ENCODE measurements at regions not wholly inside any gene's neighbourhood (a gene's known extent, or its start where the extent isn't known, plus 50 kb on each side); places are given as distances from the start of the nearest gene placed in this dataset.

DNA sequence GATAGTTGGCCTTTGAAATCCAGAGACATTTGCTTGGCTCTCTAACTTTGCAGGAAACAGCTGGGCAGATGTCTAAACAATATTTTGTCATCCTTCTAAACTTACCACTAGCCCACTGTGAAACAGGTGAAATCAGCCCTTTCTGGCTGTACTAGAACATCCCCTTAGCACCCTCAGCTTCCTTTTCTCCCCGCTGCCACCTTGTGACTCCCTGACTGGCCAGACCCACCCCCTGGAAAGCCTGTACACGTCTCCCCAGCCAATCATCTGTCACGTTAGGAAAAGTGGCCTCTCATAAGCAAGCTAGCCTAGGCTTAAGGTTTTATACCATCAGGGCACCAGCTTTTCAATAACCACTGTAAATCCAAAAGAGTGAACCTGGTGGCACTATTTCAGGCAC, 88.6 kb upstream of the E2F3 start:
- no peaks in the 10 kb centered on the region for H3K36me3 ChIP-seq (ENCODE audit: control insufficient read depth, insufficient read depth, low read length)
- H3K9me3 ChIP-seq (ENCODE audit: control insufficient read depth, low read length): no peaks in the 10 kb centered on the region
- WGBS, 2 experiments (ENCODE audit: insufficient coverage in 2 of 2): 65 to 69% methylated on average over 3 of the region's 3 CpGs

DNA sequence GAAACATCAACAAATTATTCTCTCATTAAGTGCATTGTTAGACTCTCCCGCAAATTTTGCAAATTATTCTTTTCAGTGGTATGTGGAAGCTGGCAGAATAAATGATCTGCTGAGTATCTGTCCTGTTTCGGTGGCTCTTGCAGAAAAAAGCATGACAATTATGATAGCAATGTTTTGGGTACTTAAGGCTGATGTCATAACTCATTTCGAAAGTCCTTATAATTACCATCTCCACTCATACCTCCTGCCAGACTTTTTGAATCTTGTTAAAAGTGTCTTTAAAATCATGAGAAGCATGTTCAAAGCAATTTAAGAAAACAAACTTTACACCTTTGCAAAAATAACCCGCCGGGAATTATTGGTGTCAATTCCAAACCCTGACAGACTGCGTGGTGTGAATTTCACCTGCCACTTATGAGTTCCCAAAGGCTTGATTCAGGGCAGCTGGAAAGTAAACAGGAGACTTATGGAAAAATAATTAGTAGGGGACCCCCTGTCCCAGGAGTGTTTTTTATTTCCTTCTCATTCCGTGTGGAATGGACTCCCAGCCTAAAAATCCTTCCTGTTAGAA, 87.6 kb upstream of the E2F3 start:
- Histone ChIP-seq H3K9me3 (ENCODE audit: control insufficient read depth, low read length) (no peaks in the 10 kb centered on the region), H3K27ac (ENCODE audit: low read depth, low read length, severe bottlenecking) (no peak overlapping the region), H3K36me3 (ENCODE audit: control insufficient read depth, insufficient read depth, low read length) (no peaks in the 10 kb centered on the region), H3K4me3 (ENCODE audit: extremely low read depth, insufficient read depth, low read length, poor library complexity, severe bottlenecking) (no peak overlapping the region), H3K4me1 (ENCODE audit: control insufficient read depth, insufficient read depth, low read length, poor library complexity, severe bottlenecking) (no peaks in the 10 kb centered on the region)
- 85 to 97% methylated on average over 4 to 5 of the region's 7 CpGs for WGBS, 2 experiments (ENCODE audit: insufficient coverage in 2 of 2)

More for the DNA sequence above, 88.6 kb upstream of the E2F3 start:
- no peaks in the 10 kb centered on the region for H3K4me1 ChIP-seq (ENCODE audit: control insufficient read depth, insufficient read depth, low read length, poor library complexity, severe bottlenecking)
- no peak overlapping the region for H3K27ac ChIP-seq (ENCODE audit: low read depth, low read length, severe bottlenecking)
- no peak overlapping the region for H3K4me3 ChIP-seq (ENCODE audit: extremely low read depth, insufficient read depth, low read length, poor library complexity, severe bottlenecking)

DNA sequence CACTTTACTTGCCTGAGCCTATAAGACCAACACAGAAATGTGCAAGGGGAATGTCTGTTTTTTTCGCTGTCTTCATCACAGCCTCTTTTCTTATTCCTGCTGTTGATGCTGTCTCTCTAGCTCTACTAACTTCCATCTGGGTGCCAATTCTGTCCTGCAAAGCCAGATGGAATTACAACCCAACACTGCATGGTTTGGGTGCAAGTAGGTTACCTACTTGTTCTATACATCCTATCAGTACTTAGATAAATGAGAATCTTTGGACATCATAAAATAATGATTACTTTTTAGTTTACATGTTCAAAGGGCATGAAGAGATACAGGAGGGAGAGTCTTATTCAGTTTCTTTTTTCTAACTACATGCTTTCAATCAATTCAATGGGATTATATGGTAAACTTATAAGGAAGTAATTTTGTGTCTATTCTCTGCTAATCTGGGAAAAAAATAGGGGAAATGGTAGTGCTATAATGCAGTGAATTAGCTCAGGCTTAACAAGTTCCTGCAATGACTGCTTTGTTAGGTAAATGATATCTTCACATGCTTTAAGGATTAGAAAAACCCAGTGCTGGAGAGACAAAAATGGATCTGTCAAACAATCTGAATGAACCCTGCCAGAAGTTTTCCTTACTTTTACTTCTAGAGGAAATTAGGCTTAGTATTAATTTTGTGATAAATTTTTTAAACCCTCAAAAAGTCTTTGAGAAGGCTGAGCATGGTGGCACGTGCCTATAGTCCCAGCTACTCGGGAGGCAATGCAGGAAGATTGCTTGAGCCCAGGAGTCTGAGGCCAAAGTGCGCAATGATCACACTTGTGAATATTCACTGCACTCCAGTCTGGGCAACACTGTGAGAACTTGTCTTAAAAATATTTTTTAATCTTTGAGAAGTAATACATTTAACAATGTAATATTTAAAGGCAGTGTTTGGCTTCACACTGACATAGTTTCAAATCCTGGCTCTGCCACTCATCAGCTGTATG, 86.5 kb upstream of the E2F3 start:
- no peak overlapping the region for H3K4me3 ChIP-seq (ENCODE audit: extremely low read depth, insufficient read depth, low read length, poor library complexity, severe bottlenecking)
- no peaks in the 10 kb centered on the region for H3K9me3 ChIP-seq (ENCODE audit: control insufficient read depth, low read length)
- no peak overlapping the region for H3K27ac ChIP-seq (ENCODE audit: low read depth, low read length, severe bottlenecking)
- no peaks in the 10 kb centered on the region for H3K4me1 ChIP-seq (ENCODE audit: control insufficient read depth, insufficient read depth, low read length, poor library complexity, severe bottlenecking)
- H3K36me3 ChIP-seq (ENCODE audit: control insufficient read depth, insufficient read depth, low read length): no peaks in the 10 kb centered on the region
- WGBS, 2 experiments (ENCODE audit: insufficient coverage in 2 of 2): 83 to 88% methylated on average over 2 to 3 of the region's 4 CpGs

DNA sequence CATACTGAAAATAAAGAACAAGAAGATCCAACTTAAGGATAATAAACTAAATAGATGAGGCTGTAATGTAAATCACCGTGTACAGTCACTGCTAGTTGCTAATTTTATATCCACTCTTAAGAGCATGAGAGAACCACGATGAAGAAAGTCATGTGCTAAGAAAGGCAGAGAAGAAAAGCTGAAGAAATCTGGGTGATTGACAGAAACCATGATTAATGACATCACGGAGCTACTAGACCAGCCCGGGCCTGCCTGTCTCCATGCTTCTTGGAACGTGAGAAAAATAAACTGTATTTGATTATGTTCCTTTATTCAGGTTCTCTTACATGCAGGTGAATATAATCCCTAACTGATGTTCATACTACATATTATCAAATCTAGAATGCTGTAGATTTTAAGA, 84.2 kb upstream of the E2F3 start:
- H3K4me3 ChIP-seq (ENCODE audit: extremely low read depth, insufficient read depth, low read length, poor library complexity, severe bottlenecking): no peak overlapping the region
- no peak overlapping the region for H3K27ac ChIP-seq (ENCODE audit: low read depth, low read length, severe bottlenecking)
- H3K9me3 ChIP-seq (ENCODE audit: control insufficient read depth, low read length): no peaks in the 10 kb centered on the region
- no peaks in the 10 kb centered on the region for H3K4me1 ChIP-seq (ENCODE audit: control insufficient read depth, insufficient read depth, low read length, poor library complexity, severe bottlenecking)
- 81 to 88% methylated on average over 1 to 2 of the region's 5 CpGs for WGBS, 2 experiments (ENCODE audit: insufficient coverage in 2 of 2)
- H3K36me3 ChIP-seq (ENCODE audit: control insufficient read depth, insufficient read depth, low read length): no peaks in the 10 kb centered on the region

DNA sequence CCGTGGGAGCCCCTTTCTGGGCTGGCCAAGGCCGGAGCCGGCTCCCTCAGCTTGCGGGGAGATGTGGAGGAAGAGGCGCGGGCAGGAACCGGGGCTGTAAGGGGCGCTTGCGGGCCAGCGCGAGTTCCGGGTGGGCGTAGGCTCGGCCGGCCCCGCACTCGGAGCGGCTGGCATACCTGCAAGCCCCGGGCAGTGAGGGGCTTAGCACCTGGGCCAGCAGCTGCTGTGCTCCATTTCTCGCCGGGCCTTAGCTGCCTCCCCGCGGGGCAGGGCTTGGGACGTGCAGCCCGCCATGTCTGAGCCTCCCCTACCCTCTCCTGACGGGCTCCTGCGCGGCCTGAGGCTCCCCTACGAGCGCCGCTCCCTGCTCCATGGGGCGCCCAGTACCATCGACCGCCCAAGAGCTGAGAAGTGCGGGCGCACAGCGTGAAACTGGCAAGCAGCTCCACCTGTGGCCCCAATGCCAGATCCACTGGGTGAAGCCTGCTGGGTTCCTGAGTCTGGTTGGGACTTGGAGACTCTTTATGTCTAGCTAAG, 82.8 kb upstream of the E2F3 start:
- Histone ChIP-seq H3K27ac (ENCODE audit: low read depth, low read length, severe bottlenecking) (no peak overlapping the region), H3K9me3 (ENCODE audit: control insufficient read depth, low read length) (no peaks in the 10 kb centered on the region), H3K4me3 (ENCODE audit: extremely low read depth, insufficient read depth, low read length, poor library complexity, severe bottlenecking) (no peak overlapping the region), H3K36me3 (ENCODE audit: control insufficient read depth, insufficient read depth, low read length) (no peaks in the 10 kb centered on the region), H3K4me1 (ENCODE audit: control insufficient read depth, insufficient read depth, low read length, poor library complexity, severe bottlenecking) (no peaks in the 10 kb centered on the region)
- WGBS, 2 experiments (ENCODE audit: insufficient coverage in 2 of 2): 93 to 94% methylated on average over 31 to 36 of the region's 37 CpGs

DNA sequence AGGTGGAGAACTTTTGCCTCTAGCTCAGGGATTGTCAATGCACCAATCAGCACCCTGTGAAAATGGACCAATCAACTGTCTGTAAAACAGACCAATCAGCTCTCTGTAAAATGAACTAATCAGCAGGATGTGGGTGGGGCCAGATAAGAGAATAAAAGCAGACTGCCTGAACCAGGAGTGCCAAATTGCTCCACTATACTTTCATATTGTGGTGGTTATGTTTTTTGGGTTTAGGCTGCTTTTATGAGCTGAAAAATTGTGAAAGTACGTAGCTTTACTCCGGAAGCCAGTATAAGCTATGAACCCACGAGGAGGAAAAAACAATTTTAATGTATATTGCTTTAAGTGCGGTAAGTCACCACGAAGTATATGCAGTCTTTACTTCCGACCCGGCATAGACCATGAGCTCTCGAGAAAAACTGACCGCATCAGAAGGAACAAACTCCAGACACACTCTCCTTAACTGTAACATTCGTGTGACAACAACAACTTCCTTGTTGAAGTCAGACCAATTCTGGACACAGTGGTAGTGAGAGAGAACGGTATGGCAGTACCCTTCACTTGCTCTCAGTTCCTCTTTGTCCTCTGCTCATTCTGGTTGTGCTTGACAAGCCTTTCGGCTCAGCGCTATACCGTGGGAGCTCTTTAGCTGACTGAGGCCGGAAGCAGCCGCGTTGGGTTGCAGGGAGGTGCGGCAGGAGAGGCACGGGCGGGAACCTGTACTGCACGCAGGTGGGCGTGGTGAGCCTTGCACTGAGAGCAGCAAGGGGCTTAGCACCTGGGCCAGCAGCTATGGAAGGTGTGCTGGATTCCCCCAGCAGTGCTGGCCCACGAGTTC, 81.9 kb upstream of the E2F3 start:
- Histone ChIP-seq H3K36me3 (ENCODE audit: control insufficient read depth, insufficient read depth, low read length) (no peaks in the 10 kb centered on the region), H3K4me3 (ENCODE audit: extremely low read depth, insufficient read depth, low read length, poor library complexity, severe bottlenecking) (no peak overlapping the region), H3K27ac (ENCODE audit: low read depth, low read length, severe bottlenecking) (no peak overlapping the region), H3K4me1 (ENCODE audit: control insufficient read depth, insufficient read depth, low read length, poor library complexity, severe bottlenecking) (no peaks in the 10 kb centered on the region), H3K9me3 (ENCODE audit: control insufficient read depth, low read length) (no peaks in the 10 kb centered on the region)
- 93 to 94% methylated on average over 17 to 22 of the region's 23 CpGs for WGBS, 2 experiments (ENCODE audit: insufficient coverage in 2 of 2)

DNA sequence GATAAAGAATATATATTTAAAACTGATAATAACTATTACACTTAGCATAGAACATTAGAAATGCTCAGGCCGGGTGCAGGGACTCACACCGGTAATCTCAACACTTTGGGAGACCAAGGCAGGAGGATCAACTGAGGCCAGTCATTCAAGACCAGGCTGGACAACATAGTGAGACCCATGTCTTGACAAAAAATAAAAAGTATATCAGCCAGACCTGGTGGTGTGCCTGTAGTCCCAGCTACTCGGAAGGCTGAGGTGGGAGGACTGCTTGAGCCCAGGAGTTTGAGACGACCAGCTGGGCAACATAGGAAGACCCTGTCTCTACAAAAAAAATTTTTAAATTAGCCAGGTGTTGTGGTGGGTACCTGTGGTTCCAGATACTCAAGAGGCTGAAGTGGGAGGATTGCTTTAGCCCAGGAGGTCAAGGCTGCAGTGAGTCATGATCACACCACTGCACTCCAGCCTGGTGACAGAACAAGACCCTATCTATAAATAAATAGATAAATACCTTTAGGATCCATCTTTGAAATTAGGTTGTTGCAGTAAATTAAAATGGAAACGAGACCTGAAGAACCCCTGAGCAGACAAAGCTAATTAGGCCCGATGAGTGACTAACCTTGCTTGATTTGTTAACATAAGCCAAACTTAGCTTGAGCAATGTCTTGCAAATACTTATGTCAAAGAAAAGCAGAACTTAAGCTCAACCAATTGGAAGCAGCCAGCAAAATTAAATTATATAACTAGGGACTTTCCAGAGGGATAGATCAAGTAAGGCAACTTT, 75.8 kb upstream of the E2F3 start:
- Histone ChIP-seq H3K27ac (ENCODE audit: low read depth, low read length, severe bottlenecking) (no peak overlapping the region), H3K4me1 (ENCODE audit: control insufficient read depth, insufficient read depth, low read length, poor library complexity, severe bottlenecking) (no peaks in the 10 kb centered on the region), H3K36me3 (ENCODE audit: control insufficient read depth, insufficient read depth, low read length) (no peaks in the 10 kb centered on the region), H3K4me3 (ENCODE audit: extremely low read depth, insufficient read depth, low read length, poor library complexity, severe bottlenecking) (no peak overlapping the region), H3K9me3 (ENCODE audit: control insufficient read depth, low read length) (no peaks in the 10 kb centered on the region)
- 92% methylated on average over 4 to 5 of the region's 6 CpGs for WGBS, 2 experiments (ENCODE audit: insufficient coverage in 2 of 2)

DNA sequence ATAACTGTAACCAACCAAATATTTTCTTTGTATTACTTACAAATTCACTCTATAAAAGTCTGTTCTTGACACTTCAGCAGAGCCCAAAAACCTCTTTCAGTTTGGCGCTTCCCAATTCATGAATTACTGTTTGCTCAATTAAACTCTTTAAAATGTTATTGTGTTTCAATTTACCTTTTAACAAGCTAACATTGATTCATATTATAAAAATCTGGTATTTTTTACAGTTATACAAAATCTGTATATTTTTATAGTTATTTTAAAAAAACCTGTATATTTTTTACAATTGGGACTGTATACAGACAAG, 75.3 kb upstream of the E2F3 start:
- Histone ChIP-seq H3K36me3 (ENCODE audit: control insufficient read depth, insufficient read depth, low read length) (no peaks in the 10 kb centered on the region), H3K4me3 (ENCODE audit: extremely low read depth, insufficient read depth, low read length, poor library complexity, severe bottlenecking) (no peak overlapping the region), H3K4me1 (ENCODE audit: control insufficient read depth, insufficient read depth, low read length, poor library complexity, severe bottlenecking) (no peaks in the 10 kb centered on the region), H3K9me3 (ENCODE audit: control insufficient read depth, low read length) (no peaks in the 10 kb centered on the region), H3K27ac (ENCODE audit: low read depth, low read length, severe bottlenecking) (no peak overlapping the region)
- no CpG with 5 or more reads among the region's 1 CpG for WGBS, 2 experiments (ENCODE audit: insufficient coverage in 2 of 2)

DNA sequence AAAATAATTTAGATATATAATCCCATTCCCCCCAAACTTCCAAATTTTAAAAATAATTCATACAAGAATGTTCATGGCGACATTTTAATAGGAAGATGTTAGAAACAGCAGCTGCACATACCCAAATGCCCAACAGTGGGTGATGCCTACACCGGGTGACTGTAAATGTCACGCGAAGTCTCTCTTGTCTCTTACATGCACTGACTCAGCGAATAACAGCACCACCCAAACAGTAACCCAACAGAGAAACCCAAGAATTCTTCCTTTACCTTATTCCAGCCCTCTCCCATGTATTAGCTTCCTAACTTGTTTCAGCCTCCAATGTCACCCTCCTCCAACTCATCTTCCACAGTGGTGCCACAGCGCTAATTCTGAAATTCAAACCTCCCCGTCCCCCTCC, 74.5 kb upstream of the E2F3 start:
- 91 to 100% methylated on average over 4 to 7 of the region's 7 CpGs for WGBS, 2 experiments (ENCODE audit: insufficient coverage in 2 of 2)
- no peak overlapping the region for H3K27ac ChIP-seq (ENCODE audit: low read depth, low read length, severe bottlenecking)
- H3K36me3 ChIP-seq (ENCODE audit: control insufficient read depth, insufficient read depth, low read length): no peaks in the 10 kb centered on the region
- H3K9me3 ChIP-seq (ENCODE audit: control insufficient read depth, low read length): no peaks in the 10 kb centered on the region
- H3K4me3 ChIP-seq (ENCODE audit: extremely low read depth, insufficient read depth, low read length, poor library complexity, severe bottlenecking): no peak overlapping the region
- H3K4me1 ChIP-seq (ENCODE audit: control insufficient read depth, insufficient read depth, low read length, poor library complexity, severe bottlenecking): no peaks in the 10 kb centered on the region

DNA sequence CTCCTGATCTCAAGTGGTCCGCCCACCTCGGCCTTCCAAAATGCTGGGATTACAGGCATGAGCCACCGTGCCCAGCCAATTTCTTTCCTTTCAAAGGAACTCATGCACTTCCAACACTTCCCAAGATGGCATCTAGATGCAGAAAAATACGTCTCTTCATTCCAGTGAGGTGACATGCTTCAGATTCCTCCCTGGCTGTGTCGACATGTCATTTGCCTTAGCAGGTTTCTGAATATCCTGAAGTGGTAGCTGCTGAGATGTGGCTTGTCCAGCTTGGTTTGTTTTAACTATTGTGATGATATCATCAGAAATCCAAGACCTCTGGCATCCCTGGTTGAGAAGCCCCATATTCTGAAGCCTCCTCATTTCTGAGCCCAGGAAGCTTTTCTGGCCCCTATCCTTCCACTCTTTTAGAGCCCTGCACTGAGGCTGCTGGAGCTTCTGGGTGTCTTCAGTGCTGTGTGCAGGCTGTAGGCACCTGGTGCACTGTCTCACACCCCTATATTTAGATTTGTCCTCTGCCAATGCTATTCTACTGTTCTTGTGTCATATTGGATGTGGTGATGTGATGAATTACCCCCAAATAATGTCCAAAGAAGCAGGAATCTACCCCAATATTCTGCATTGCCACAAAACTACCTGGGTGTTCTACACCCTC, 73.3 kb upstream of the E2F3 start:
- Histone ChIP-seq H3K9me3 (ENCODE audit: control insufficient read depth, low read length) (no peaks in the 10 kb centered on the region), H3K36me3 (ENCODE audit: control insufficient read depth, insufficient read depth, low read length) (no peaks in the 10 kb centered on the region), H3K27ac (ENCODE audit: low read depth, low read length, severe bottlenecking) (no peak overlapping the region), H3K4me3 (ENCODE audit: extremely low read depth, insufficient read depth, low read length, poor library complexity, severe bottlenecking) (no peak overlapping the region), H3K4me1 (ENCODE audit: control insufficient read depth, insufficient read depth, low read length, poor library complexity, severe bottlenecking) (no peaks in the 10 kb centered on the region)
- 80 to 82% methylated on average over 5 of the region's 5 CpGs for WGBS, 2 experiments (ENCODE audit: insufficient coverage in 2 of 2)
